SK-N-SH treated with all-trans-retinoic acid at 6 μM for 48 hours (cell line): ENCODE measurements at regions not wholly inside any gene's neighbourhood (a gene's known extent, or its start where the extent isn't known, plus 50 kb on each side); places are given as distances from the start of the nearest gene placed in this dataset.

Experiments
- ATAC-seq: fragments of 200-7000 bp; cut with Tn5 transposase; 3 replicates; pipeline ENCODE4 v1.9.1; 2020; ENCODE audit warnings: mild to moderate bottlenecking, moderate library complexity
- ARNTL ChIP-seq: fragments of 450-650 bp; formaldehyde crosslinking; IDR thresholded peaks from 2 replicates; pipeline ENCODE4 v1.5.0; 2020; ENCODE audit warnings: low read depth, mild to moderate bottlenecking, moderate library complexity, borderline replicate concordance
- BACH2 ChIP-seq: fragments of 250-450 bp; sonication (Bioruptor Pico); IDR thresholded peaks from 2 replicates; pipeline ENCODE4 v1.9.0; 2021; ENCODE audit warnings: mild to moderate bottlenecking, borderline replicate concordance
- CSDC2 ChIP-seq: fragments of 250-450 bp; sonication (Bioruptor Pico); IDR thresholded peaks from 2 replicates; pipeline ENCODE4 v1.5.0; 2020; ENCODE audit warnings: mild to moderate bottlenecking, moderate library complexity
- CSRNP3 ChIP-seq: fragments of 250-450 bp; sonication (Bioruptor Pico); IDR thresholded peaks from 2 replicates; pipeline ENCODE4 v1.5.1; 2021; ENCODE audit warnings: mild to moderate bottlenecking, moderate library complexity
- ESRRG ChIP-seq: fragments of 250-450 bp; sonication (Bioruptor Pico); IDR thresholded peaks from 2 replicates; pipeline ENCODE4 v1.6.1; 2021; ENCODE audit warnings: mild to moderate bottlenecking
- GLIS3 ChIP-seq: fragments of 250-450 bp; sonication (Bioruptor Pico); IDR thresholded peaks from 2 replicates; pipeline ENCODE4 v1.5.0; 2020; ENCODE audit warnings: mild to moderate bottlenecking, moderate library complexity
- ISL1 ChIP-seq: fragments of 250-450 bp; sonication (Bioruptor Pico); IDR thresholded peaks from 2 replicates; pipeline ENCODE4 v2.1.2; 2022; ENCODE audit warnings: mild to moderate bottlenecking, moderate library complexity
- OSR1 ChIP-seq: fragments of 250-450 bp; sonication (Bioruptor Pico); IDR thresholded peaks from 2 replicates; pipeline ENCODE4 v1.8.0; 2022; ENCODE audit warnings: moderate library complexity, mild to moderate bottlenecking, inconsistent platforms
- PATZ1 ChIP-seq: fragments of 250-450 bp; sonication (Bioruptor Pico); IDR thresholded peaks from 2 replicates; pipeline ENCODE4 v1.8.0; 2020; ENCODE audit warnings: mild to moderate bottlenecking, moderate library complexity, borderline replicate concordance
- PPARA ChIP-seq: fragments of 250-450 bp; sonication (Bioruptor Pico); IDR thresholded peaks from 2 replicates; pipeline ENCODE4 v1.5.0; 2020; ENCODE audit warnings: mild to moderate bottlenecking, borderline replicate concordance
- RARB ChIP-seq: fragments of 250-450 bp; sonication (Bioruptor Pico); IDR thresholded peaks from 2 replicates; pipeline ENCODE4 v1.8.0; 2021; ENCODE audit warnings: mild to moderate bottlenecking, moderate library complexity
- SNAI2 ChIP-seq: fragments of 250-450 bp; sonication (Bioruptor Pico); IDR thresholded peaks from 2 replicates; pipeline ENCODE4 v1.5.0; 2020; ENCODE audit warnings: mild to moderate bottlenecking, moderate library complexity
- TCF4 ChIP-seq: fragments of 250-450 bp; sonication (Bioruptor Pico); IDR thresholded peaks from 2 replicates; pipeline ENCODE4 v1.8.0; 2021; ENCODE audit warnings: mild to moderate bottlenecking, moderate library complexity, borderline replicate concordance
- TOX ChIP-seq: fragments of 250-450 bp; sonication (Bioruptor Pico); IDR thresholded peaks from 2 replicates; pipeline ENCODE4 v1.8.0; 2021; ENCODE audit warnings: mild to moderate bottlenecking, moderate library complexity, borderline replicate concordance
- TSHZ2 ChIP-seq: fragments of 250-450 bp; sonication (Bioruptor Pico); IDR thresholded peaks from 2 replicates; pipeline ENCODE4 v1.5.0; 2020; ENCODE audit warnings: mild to moderate bottlenecking, moderate library complexity
- ZC3H10 ChIP-seq: fragments of 250-450 bp; sonication (Bioruptor Pico); IDR thresholded peaks from 2 replicates; pipeline ENCODE4 v1.5.1; 2021; ENCODE audit warnings: mild to moderate bottlenecking, moderate library complexity
- ZFP3 ChIP-seq: fragments of 250-450 bp; sonication (Bioruptor Pico); IDR thresholded peaks from 2 replicates; pipeline ENCODE4 v1.5.0; 2020; ENCODE audit warnings: mild to moderate bottlenecking, moderate library complexity
- ZFP30 ChIP-seq: fragments of 450-650 bp; formaldehyde crosslinking; IDR thresholded peaks from 2 replicates; pipeline ENCODE4 v1.5.0; 2022; ENCODE audit warnings: mild to moderate bottlenecking, moderate library complexity
- ZNF565 ChIP-seq: fragments of 450-650 bp; formaldehyde crosslinking; conservative IDR thresholded peaks from 2 replicates; pipeline ENCODE4 v1.5.0; 2020; ENCODE audit warnings: low read depth, mild to moderate bottlenecking, moderate library complexity
- ZNF70 ChIP-seq: fragments of 450-650 bp; formaldehyde crosslinking; IDR thresholded peaks from 2 replicates; pipeline ENCODE4 v1.5.0; 2020; ENCODE audit warnings: mild to moderate bottlenecking, moderate library complexity
- ZNF8 ChIP-seq: fragments of 450-650 bp; formaldehyde crosslinking; IDR thresholded peaks from 2 replicates; pipeline ENCODE4 v1.5.0; 2020; ENCODE audit warnings: mild to moderate bottlenecking, moderate library complexity
- TF ChIP-seq, protein P1 (sequence below): fragments of 250-450 bp; sonication (Bioruptor Pico); IDR thresholded peaks from 2 replicates; pipeline ENCODE4 v1.5.1; 2020; ENCODE audit warnings: low read depth, mild to moderate bottlenecking, moderate library complexity
- TF ChIP-seq, protein P2 (sequence below): fragments of 250-450 bp; sonication (Bioruptor Pico); IDR thresholded peaks from 2 replicates; pipeline ENCODE4 v1.8.0; 2021; ENCODE audit warnings: low read depth, mild to moderate bottlenecking, moderate library complexity, borderline replicate concordance

DNA sequence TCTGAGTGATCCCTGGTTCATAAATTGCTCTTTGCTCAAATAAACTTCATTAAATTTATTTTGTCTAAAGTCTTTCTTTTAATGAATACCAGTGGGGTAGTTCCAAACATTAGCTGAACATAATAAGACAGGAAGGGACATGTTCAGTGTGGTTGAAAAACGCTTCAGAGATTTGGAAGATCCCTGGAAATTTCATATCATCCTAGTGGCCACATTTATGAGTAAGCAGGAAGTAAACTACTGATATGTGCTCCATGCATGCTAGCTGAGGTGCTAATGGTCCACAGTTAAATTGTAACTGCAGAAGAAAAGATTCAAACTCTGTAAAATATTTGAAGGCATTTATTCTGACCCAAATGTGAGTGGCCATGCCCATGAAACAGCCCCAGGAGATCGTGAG, 1328.7 kb downstream of the ADGRL3 start:
- ATAC-seq: no peak

GRCh38 chr4:62526671-62527070, 1326.5 kb downstream of the ADGRL3 start:
- TF ChIP-seq ZNF70 (CRISPR knock-in tag) (no peak), ISL1 (CRISPR knock-in tag) (no peak), PPARA (no peak), SNAI2 (CRISPR knock-in tag) (no peak), ZFP30 (CRISPR knock-in tag) (no peak), ZNF8 (CRISPR knock-in tag) (no peak), TOX (CRISPR knock-in tag) (no peak), TCF4 (CRISPR knock-in tag) (no peak), ZFP3 (no peak), CSRNP3 (CRISPR knock-in tag) (no peak), OSR1 (CRISPR knock-in tag) (no peak), ZC3H10 (CRISPR knock-in tag) (no peak), ARNTL (no peak), ZNF565 (CRISPR knock-in tag) (no peak), BACH2 (no peak), CSDC2 (no peak), ESRRG (CRISPR knock-in tag) (no peak), PATZ1 (CRISPR knock-in tag) (no peak)
- TF ChIP-seq, protein P1, sequence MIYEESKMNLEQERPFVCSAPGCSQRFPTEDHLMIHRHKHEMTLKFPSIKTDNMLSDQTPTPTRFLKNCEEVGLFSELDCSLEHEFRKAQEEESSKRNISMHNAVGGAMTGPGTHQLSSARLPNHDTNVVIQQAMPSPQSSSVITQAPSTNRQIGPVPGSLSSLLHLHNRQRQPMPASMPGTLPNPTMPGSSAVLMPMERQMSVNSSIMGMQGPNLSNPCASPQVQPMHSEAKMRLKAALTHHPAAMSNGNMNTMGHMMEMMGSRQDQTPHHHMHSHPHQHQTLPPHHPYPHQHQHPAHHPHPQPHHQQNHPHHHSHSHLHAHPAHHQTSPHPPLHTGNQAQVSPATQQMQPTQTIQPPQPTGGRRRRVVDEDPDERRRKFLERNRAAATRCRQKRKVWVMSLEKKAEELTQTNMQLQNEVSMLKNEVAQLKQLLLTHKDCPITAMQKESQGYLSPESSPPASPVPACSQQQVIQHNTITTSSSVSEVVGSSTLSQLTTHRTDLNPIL (CRISPR knock-in tag): no peak
- TF ChIP-seq, protein P2, sequence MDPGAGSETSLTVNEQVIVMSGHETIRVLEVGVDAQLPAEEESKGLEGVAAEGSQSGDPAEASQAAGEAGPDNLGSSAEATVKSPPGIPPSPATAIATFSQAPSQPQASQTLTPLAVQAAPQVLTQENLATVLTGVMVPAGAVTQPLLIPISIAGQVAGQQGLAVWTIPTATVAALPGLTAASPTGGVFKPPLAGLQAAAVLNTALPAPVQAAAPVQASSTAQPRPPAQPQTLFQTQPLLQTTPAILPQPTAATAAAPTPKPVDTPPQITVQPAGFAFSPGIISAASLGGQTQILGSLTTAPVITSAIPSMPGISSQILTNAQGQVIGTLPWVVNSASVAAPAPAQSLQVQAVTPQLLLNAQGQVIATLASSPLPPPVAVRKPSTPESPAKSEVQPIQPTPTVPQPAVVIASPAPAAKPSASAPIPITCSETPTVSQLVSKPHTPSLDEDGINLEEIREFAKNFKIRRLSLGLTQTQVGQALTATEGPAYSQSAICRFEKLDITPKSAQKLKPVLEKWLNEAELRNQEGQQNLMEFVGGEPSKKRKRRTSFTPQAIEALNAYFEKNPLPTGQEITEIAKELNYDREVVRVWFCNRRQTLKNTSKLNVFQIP (CRISPR knock-in tag): no peak
- no peak for ATAC-seq

More for the DNA sequence above, 1328.7 kb downstream of the ADGRL3 start:
- TF ChIP-seq ESRRG (CRISPR knock-in tag) (no peak), TOX (CRISPR knock-in tag) (no peak), TSHZ2 (no peak), ZFP3 (no peak), ISL1 (CRISPR knock-in tag) (no peak), RARB (no peak), ZFP30 (CRISPR knock-in tag) (no peak), SNAI2 (CRISPR knock-in tag) (no peak)

DNA sequence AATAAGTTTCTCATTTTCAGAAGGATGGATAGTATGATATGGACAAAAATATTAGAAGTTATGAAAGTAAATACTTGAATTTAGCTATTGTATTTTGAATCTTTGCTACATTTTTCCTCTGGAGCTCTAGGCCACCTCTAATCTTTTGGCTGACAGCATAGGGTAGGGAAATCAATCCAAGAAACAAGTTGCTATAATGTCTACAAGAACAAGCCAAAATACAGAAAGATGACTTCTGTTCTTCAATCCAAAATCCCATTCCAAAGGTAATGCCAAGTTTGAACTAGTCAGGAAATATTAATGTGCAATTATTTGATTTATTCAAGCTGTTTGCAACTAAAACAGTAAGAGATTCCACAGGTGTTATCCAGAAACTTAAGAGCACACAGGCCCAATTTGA, 1323.1 kb downstream of the ADGRL3 start:
- no peak for ATAC-seq
- TF ChIP-seq ZNF565 (CRISPR knock-in tag) (no peak), PPARA (no peak), PATZ1 (CRISPR knock-in tag) (no peak), ZNF8 (CRISPR knock-in tag) (no peak), ZC3H10 (CRISPR knock-in tag) (no peak), GLIS3 (no peak), BACH2 (no peak), ZFP3 (no peak)
